ENCODE measurements at regions not wholly inside any gene's neighbourhood (a gene's known extent, or its start where the extent isn't known, plus 50 kb on each side); places are given as distances from the start of the nearest gene placed in this dataset.
"Not testable (repeated sequence)": the region's sequence is repeated elsewhere in the genome, so short reads cannot be mapped to it uniquely, and the experiment has no call there.

DNA sequence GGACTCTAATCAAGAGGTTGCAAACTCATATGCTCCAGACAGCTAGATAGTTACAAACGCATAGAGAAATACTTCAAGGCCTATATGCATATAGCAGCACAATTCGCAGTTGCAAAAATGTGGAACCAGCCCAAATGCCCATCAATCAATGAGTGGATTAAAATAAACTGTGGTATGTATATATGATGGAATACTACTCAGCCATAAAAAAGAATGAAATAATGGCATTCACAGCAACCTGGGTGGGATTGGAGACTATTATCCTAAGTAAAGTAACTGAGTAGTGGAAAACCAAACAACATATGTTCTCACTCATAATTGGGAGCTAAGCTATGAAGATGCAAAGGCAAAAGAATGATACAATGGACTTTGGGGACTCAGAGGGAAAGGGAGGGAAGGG, 65.0 kb upstream of the ARRDC3 start:
- not testable (repeated sequence) for DNase-seq

DNA sequence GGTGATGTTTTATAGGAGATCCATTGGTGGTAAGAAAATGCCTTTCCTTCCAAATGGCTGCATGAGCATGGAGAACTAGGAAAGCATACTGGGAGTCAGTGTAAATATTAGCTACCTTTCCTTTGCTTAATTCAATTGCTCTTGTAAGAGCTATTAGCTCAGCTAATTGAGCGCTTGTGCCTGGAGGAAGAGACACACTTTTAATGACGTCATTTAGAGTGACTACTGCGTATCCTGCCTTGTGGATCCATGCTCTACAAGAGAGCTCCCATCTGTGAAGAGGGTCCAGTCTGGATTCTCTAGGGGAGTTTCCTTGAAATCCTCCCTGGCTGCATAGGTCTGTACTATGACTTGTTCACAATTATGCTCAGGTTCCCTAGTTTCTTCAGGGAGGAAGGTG, 63.8 kb upstream of the ARRDC3 start:
- not testable (repeated sequence) for DNase-seq

GRCh38 chr5:91443761-91444467, 60.8 kb upstream of the ARRDC3 start:
- no peak for DNase-seq

- no peak for DNase-seq
Observed at GRCh38 chr5:91443023-91443422, 59.9 kb upstream of the ARRDC3 start.

- DNase-seq, result no peak
Observed at GRCh38 chr5:91441082-91441481, 58.0 kb upstream of the ARRDC3 start.

DNA sequence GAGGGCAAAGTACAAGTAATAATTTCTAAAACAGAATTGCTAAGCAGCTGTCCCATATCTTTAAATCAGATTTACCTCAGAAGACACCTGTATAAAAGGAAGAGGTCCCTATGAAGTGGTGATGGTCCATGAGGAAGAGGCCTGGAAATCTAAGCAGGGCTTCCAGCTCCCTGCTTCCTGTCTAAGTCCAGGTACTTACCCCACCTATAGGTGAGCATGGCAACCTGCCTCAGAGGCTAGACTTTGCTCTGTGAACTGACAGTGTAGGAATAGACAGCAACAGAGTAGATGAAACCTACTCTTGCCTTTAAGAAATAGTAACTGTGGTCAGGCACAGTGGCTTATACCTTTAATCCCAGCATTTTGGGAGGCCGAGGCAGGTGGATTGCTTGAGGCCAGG, 55.8 kb upstream of the ARRDC3 start:
- DNase-seq, result peak; percentile 55

GRCh38 chr5:91436241-91436640, 53.1 kb upstream of the ARRDC3 start:
- DNase-seq, result no peak

DNA sequence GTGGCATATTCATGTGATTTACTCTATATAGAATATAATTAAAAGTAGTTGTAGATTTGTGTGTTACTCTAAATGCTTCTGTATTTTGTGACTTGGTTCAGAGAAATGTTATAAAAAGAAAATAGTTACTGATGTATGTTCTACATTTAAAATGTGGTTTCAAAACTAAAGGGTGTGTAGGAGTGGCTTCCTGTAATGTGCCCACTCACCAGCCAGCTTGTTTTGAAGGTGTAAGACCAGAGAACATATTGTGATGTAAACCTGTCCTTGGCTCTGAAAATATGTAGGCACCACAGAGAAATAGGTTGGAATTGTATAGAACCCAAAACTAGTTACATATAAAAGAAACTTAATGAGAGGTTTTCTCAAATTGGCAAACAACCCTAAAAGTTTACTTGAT, 51.2 kb upstream of the ARRDC3 start:
- DNase-seq, result no peak

DNA sequence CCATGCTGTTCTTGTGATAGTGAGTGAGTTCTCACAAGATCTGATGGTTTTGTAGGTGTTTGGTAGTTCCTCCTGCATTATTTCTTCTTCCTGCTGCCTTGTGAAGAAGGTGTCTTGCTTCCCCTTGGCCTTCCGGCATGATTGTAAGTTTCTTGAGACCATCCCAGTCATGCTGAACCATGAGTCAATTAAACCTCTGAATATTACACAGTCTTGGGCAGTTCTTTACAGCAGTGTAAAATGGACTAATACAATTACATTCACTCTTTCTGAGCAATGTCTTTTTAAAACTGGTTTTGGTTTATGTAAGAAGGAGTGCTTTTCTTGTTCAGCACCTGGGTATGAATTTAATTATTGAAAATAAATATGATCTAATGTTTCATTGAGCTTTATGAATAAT, 50.7 kb upstream of the ARRDC3 start:
- DNase-seq, result no peak

All from islet precursor cell (in vitro differentiated cells).